Osteocyte (in vitro differentiated cells): ENCODE measurements at regions not wholly inside any gene's neighbourhood (a gene's known extent, or its start where the extent isn't known, plus 50 kb on each side); places are given as distances from the start of the nearest gene placed in this dataset.

Experiments used
- DNase-seq: peaks from one replicate; pipeline ENCODE4 v3.0.0; 2021; ENCODE audit warnings: mixed read lengths; ENCODE audit not compliant: unreplicated experiment; ENCODE audit errors: extremely low spot score
- H3K27ac Mint-ChIP-seq: one replicate; pipeline ENCODE4 v1.8.0; 2021; ENCODE audit warnings: mild to moderate bottlenecking, mixed read lengths; ENCODE audit not compliant: unreplicated experiment
- H3K27me3 Mint-ChIP-seq: one replicate; pipeline ENCODE4 v1.8.0; 2021; ENCODE audit warnings: mixed read lengths; ENCODE audit not compliant: unreplicated experiment
- H3K36me3 Mint-ChIP-seq: one replicate; pipeline ENCODE4 v1.8.0; 2021; ENCODE audit warnings: mixed read lengths; ENCODE audit not compliant: unreplicated experiment
- H3K4me1 Mint-ChIP-seq: one replicate; pipeline ENCODE4 v1.8.0; 2021; ENCODE audit warnings: mixed read lengths; ENCODE audit not compliant: unreplicated experiment
- H3K4me3 Mint-ChIP-seq: one replicate; pipeline ENCODE4 v1.8.0; 2021; ENCODE audit warnings: mild to moderate bottlenecking, moderate library complexity, mixed read lengths; ENCODE audit not compliant: unreplicated experiment
- H3K9me3 Mint-ChIP-seq: one replicate; pipeline ENCODE4 v1.8.0; 2021; ENCODE audit warnings: mixed read lengths; ENCODE audit not compliant: unreplicated experiment
- CTCF ChIP-seq: fragments of 200-600 bp; sonication (generic); IDR thresholded peaks from 2 replicates; pipeline ENCODE4 v1.5.0; 2021; ENCODE audit warnings: antibody characterized with exemption, mild to moderate bottlenecking, moderate library complexity

GRCh38 chr11:105227363-105227762 lies 87.8 kb upstream of the CARD18 start:
- TF ChIP-seq CTCF, result no peak
- DNase-seq, result no peak
- H3K9me3 Mint-ChIP-seq, result no peaks in the 10 kb centered on the region
- no peak overlapping the region for H3K4me3 Mint-ChIP-seq
- H3K36me3 Mint-ChIP-seq, result no peaks in the 10 kb centered on the region
- H3K27ac Mint-ChIP-seq, result no peak overlapping the region
- no peaks in the 10 kb centered on the region for H3K4me1 Mint-ChIP-seq
- H3K27me3 Mint-ChIP-seq, result peaks cover 60% of the 10 kb centered on the region

GRCh38 chr11:105226766-105227165 lies 87.2 kb upstream of the CARD18 start:
- no peak for DNase-seq
- TF ChIP-seq CTCF, result no peak
- Mint-ChIP-seq H3K4me3 (no peak overlapping the region), H3K27ac (no peak overlapping the region), H3K27me3 (peaks cover 61% of the 10 kb centered on the region), H3K9me3 (no peaks in the 10 kb centered on the region), H3K36me3 (no peaks in the 10 kb centered on the region), H3K4me1 (no peaks in the 10 kb centered on the region)

GRCh38 chr11:105226091-105226490 lies 86.5 kb upstream of the CARD18 start:
- Mint-ChIP-seq H3K36me3 (no peaks in the 10 kb centered on the region), H3K27me3 (peaks cover 59% of the 10 kb centered on the region), H3K9me3 (no peaks in the 10 kb centered on the region), H3K27ac (no peak overlapping the region), H3K4me3 (no peak overlapping the region), H3K4me1 (no peaks in the 10 kb centered on the region)
- TF ChIP-seq CTCF, result no peak
- DNase-seq, result no peak

GRCh38 chr11:105224482-105225253 lies 85.1 kb upstream of the CARD18 start:
- no peak for TF ChIP-seq CTCF

GRCh38 chr11:105220121-105220520 lies 80.6 kb upstream of the CARD18 start:
- no peak for DNase-seq
- Mint-ChIP-seq H3K27me3 (peaks cover 56% of the 10 kb centered on the region), H3K9me3 (no peaks in the 10 kb centered on the region), H3K4me1 (no peaks in the 10 kb centered on the region), H3K4me3 (no peak overlapping the region), H3K36me3 (peaks cover 2% of the 10 kb centered on the region), H3K27ac (no peak overlapping the region)
- no peak for TF ChIP-seq CTCF

More at GRCh38 chr11:105224482-105225253, 85.1 kb upstream of the CARD18 start:
- H3K27me3 Mint-ChIP-seq, result peaks cover 56% of the 10 kb centered on the region
- no peaks in the 10 kb centered on the region for H3K4me1 Mint-ChIP-seq
- no peak for DNase-seq
- H3K4me3 Mint-ChIP-seq, result no peak overlapping the region
- H3K9me3 Mint-ChIP-seq, result no peaks in the 10 kb centered on the region
- H3K27ac Mint-ChIP-seq, result no peak overlapping the region
- H3K36me3 Mint-ChIP-seq, result no peaks in the 10 kb centered on the region
